Transverse colon (tissue), 4 donors: ENCODE measurements at regions not wholly inside any gene's neighbourhood (a gene's known extent, or its start where the extent isn't known, plus 50 kb on each side); places are given as distances from the start of the nearest gene placed in this dataset.

Experiments
- POLR2AphosphoS5 ChIP-seq, 3 donors: sonication (generic); formaldehyde crosslinking; IDR thresholded peaks; one replicate each; pipeline ENCODE4 v1.6.1; 2016; ENCODE audit warnings: antibody characterized with exemption in 3 of 3
- TF ChIP-seq, protein P1 (sequence below), 5 experiments: fragments of 200-600 bp in 3 of 5; fragments of 450-650 bp in 2 of 5; sonication (generic) in 3 of 5; IDR thresholded peaks; 1 replicate in 2 of 5; 2 replicates in 3 of 5; pipeline ENCODE4 v1.5.1; 2016 to 2017; ENCODE audit warnings: antibody characterized with exemption in 5 of 5, inconsistent platforms in 3 of 5, mild to moderate bottlenecking in 2 of 5, moderate library complexity in 1 of 5

DNA sequence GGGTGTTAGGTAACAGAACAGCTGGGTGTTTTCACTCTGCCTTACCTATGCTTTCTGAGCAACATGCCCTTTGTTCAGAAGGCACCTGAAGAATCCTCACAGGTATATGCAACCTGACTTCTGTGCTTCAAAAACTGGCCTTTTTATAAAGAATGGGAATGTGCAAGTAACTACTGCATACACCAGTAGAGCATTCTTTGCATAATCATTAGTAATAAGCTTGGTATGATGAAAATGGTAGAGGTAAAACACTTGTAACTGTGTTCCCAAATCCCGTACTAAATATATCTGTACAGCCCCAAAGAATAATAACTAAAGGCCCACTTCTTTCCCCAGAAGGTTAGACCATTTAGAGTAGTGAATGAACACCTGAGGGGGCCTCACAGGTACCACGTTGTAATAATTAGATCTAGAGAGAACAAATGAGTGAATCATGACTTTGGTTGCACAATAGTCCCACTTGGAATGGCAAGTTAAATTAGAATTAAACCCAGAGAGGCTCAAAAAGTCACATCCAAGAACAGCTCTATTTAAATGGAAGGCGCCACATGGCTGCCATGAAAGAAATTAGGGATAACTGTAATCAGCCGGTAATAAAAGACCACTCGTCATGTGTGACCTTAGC is 413.9 kb downstream of the KLF12 start:
- TF ChIP-seq, protein P1, sequence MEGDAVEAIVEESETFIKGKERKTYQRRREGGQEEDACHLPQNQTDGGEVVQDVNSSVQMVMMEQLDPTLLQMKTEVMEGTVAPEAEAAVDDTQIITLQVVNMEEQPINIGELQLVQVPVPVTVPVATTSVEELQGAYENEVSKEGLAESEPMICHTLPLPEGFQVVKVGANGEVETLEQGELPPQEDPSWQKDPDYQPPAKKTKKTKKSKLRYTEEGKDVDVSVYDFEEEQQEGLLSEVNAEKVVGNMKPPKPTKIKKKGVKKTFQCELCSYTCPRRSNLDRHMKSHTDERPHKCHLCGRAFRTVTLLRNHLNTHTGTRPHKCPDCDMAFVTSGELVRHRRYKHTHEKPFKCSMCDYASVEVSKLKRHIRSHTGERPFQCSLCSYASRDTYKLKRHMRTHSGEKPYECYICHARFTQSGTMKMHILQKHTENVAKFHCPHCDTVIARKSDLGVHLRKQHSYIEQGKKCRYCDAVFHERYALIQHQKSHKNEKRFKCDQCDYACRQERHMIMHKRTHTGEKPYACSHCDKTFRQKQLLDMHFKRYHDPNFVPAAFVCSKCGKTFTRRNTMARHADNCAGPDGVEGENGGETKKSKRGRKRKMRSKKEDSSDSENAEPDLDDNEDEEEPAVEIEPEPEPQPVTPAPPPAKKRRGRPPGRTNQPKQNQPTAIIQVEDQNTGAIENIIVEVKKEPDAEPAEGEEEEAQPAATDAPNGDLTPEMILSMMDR (IDR thresholded peaks at IDR 0.05): no peak
- no peak for TF ChIP-seq POLR2AphosphoS5 (IDR thresholded peaks at IDR 0.05)
